ENCODE measurements at regions not wholly inside any gene's neighbourhood (a gene's known extent, or its start where the extent isn't known, plus 50 kb on each side); places are given as distances from the start of the nearest gene placed in this dataset.
"Not testable (repeated sequence)": the region's sequence is repeated elsewhere in the genome, so short reads cannot be mapped to it uniquely, and the experiment has no call there.

- intact Hi-C loops (cut with micrococcal nuclease), result no loop called here
Observed at GRCh38 chr7:12002428-12002827, 170.4 kb upstream of the THSD7A start.

- intact Hi-C loops (cut with micrococcal nuclease), result no loop called here
Observed at GRCh38 chr7:12004581-12004980, 172.6 kb upstream of the THSD7A start.

GRCh38 chr7:12007576-12007975 lies 175.6 kb upstream of the THSD7A start:
- intact Hi-C loops (cut with micrococcal nuclease), result no loop called here

GRCh38 chr7:12013983-12014382 lies 182.0 kb upstream of the THSD7A start:
- intact Hi-C loops (cut with micrococcal nuclease), result loop anchor here (5.0 kb wide), 1 partner anchor 48 kb away; no protein-coding TSS in a partner anchor

GRCh38 chr7:12016439-12016838 lies 184.4 kb upstream of the THSD7A start:
- intact Hi-C loops (cut with micrococcal nuclease), result no loop called here

- intact Hi-C loops (cut with micrococcal nuclease), result no loop called here
Observed at GRCh38 chr7:12017046-12017445, 185.0 kb upstream of the THSD7A start.

- intact Hi-C loops (cut with micrococcal nuclease), result not testable (repeated sequence)
Observed at GRCh38 chr7:12022011-12022410, 189.1 kb upstream of the TMEM106B start.

GRCh38 chr7:12025246-12025645 lies 185.8 kb upstream of the TMEM106B start:
- intact Hi-C loops (cut with micrococcal nuclease), result no loop called here

- intact Hi-C loops (cut with micrococcal nuclease), result no loop called here
Observed at GRCh38 chr7:12028508-12028907, 182.6 kb upstream of the TMEM106B start.

- intact Hi-C loops (cut with micrococcal nuclease), result no loop called here
Observed at GRCh38 chr7:12030116-12030515, 181.0 kb upstream of the TMEM106B start.

- intact Hi-C loops (cut with micrococcal nuclease), result no loop called here
Observed at GRCh38 chr7:12031186-12031585, 179.9 kb upstream of the TMEM106B start.

GRCh38 chr7:12031638-12032037 lies 179.5 kb upstream of the TMEM106B start:
- intact Hi-C loops (cut with micrococcal nuclease), result no loop called here

GRCh38 chr7:12032146-12032545 lies 178.9 kb upstream of the TMEM106B start:
- intact Hi-C loops (cut with micrococcal nuclease), result no loop called here

GRCh38 chr7:12043457-12043856 lies 167.6 kb upstream of the TMEM106B start:
- intact Hi-C loops (cut with micrococcal nuclease), result not testable (repeated sequence)

- intact Hi-C loops (cut with micrococcal nuclease), result no loop called here
Observed at GRCh38 chr7:12052211-12052610, 158.9 kb upstream of the TMEM106B start.

GRCh38 chr7:12053561-12053960 lies 157.5 kb upstream of the TMEM106B start:
- intact Hi-C loops (cut with micrococcal nuclease), result no loop called here

- intact Hi-C loops (cut with micrococcal nuclease), result no loop called here
Observed at GRCh38 chr7:12054830-12055229, 156.3 kb upstream of the TMEM106B start.

GRCh38 chr7:12056381-12056780 lies 154.7 kb upstream of the TMEM106B start:
- intact Hi-C loops (cut with micrococcal nuclease), result no loop called here

GRCh38 chr7:12056977-12057376 lies 154.1 kb upstream of the TMEM106B start:
- intact Hi-C loops (cut with micrococcal nuclease), result no loop called here

GRCh38 chr7:12062062-12062461 lies 149.0 kb upstream of the TMEM106B start:
- intact Hi-C loops (cut with micrococcal nuclease), result loop anchor here (1.0 to 5.0 kb wide), 3 partner anchors 50 to 635 kb away; no protein-coding TSS in a partner anchor

GRCh38 chr7:12064586-12065127 lies 146.4 kb upstream of the TMEM106B start:
- intact Hi-C loops (cut with micrococcal nuclease), result loop anchor here (5.0 kb wide), 1 partner anchor 52 kb away; no protein-coding TSS in a partner anchor

GRCh38 chr7:12066004-12066403 lies 145.1 kb upstream of the TMEM106B start:
- intact Hi-C loops (cut with micrococcal nuclease), result no loop called here

GRCh38 chr7:12066521-12066920 lies 144.6 kb upstream of the TMEM106B start:
- intact Hi-C loops (cut with micrococcal nuclease), result no loop called here
